ENCODE measurements at regions not wholly inside any gene's neighbourhood (a gene's known extent, or its start where the extent isn't known, plus 50 kb on each side); places are given as distances from the start of the nearest gene placed in this dataset.

DNA sequence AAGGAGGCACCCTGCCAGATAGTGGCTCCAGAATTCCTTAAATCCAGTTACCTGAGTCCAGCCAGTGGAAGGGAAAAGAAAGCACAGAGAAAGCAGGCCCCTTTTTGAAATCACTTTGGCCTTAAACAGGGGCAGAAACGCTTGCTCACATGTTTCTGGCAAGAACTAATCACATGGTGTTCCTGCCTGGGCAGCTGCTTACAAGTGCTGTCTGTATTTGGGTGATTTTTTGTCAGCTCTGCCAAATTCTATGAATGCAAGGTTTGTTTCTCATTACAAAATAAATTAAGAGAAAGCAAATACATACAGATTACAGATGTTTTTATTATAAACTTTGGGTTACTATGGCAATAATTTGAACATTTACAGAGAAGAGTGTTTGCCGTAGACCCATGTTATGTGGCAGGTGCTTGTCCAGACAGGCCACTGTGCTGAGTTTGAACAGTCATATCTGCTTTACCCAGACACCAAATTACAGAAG lies 1237.8 kb downstream of the SLITRK5 start:
- DNase-seq: no peak

DNA sequence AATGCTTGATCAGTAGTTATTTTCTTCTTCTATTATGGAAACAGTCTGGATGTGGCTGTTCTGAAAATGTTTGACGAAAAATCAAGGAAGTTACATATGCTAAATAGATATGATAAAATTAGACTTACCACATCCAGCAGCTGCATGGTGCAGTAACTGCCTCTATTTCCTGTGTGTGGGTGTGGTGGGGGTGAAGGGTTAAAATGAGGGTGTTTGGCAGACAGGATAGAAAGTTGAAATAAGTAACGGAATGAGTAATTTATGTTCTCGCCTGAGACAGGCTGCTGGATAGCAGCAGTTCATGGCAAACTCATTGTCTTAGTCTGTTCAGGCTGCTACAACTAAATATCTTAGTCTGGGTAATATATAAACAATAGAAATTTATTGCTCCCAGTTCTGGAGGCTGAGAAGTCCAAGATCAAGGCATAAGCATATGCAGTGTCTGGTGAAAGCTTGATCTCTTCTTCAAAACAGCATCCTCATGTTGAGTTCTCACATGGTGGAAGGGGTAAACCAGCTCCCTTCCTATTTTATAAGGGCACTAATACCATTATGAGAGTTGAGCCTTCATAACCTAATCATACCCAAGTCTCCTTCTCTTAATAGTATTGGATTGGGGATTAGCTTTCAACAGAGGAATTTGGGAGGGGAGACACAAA lies 1248.9 kb downstream of the SLITRK5 start:
- DNase-seq: no peak

DNA sequence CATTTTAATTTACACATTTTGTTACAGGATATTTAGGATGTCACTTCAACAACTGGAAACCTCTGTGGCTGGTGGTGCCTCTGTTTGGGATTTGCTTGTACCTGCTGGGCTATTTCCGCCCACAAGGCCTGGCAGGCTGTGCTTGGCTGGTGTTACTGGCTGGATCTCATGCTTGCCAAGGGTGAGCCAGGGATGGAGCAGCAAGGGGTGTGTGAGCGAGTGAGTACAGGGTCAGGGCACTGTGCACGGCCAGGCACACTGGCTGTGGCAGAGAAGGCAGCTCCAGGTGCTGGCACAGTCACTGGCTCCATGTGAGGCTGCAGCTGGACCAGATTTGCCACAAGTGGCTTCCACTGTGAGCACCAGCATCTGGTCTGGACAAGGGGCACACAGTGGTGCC lies 1254.8 kb downstream of the SLITRK5 start:
- no peak for DNase-seq

DNA sequence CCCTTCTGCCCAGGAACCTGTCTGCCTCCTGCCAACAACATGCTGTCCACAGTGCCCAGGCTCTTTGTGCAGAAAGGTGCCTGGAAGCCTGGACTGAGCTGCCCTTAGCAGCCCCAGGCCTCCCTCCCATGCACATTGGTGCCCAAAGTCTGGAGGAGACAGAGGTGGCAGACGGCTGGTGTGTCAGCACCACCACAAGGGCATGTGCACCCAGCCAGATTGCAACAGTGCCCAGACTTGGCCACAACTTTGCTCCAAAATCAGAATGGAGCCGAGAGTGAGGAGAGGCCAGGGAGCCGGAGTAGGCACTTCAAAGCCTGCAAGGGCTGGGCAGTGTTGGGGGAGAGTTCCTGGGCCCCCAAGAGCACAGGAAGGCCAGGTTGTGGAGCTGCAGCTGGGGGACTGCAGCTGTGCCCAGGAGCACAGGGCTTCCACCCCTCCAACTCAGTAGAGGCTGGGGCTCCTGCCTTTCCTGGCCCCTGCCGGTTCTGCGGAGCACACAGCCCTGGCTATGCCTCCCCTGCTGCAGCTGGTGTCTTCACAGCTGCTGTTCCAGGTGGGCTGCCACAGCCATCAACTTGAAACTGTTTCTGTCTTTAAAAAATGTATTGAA lies 1255.8 kb downstream of the SLITRK5 start:
- no peak for DNase-seq

DNA sequence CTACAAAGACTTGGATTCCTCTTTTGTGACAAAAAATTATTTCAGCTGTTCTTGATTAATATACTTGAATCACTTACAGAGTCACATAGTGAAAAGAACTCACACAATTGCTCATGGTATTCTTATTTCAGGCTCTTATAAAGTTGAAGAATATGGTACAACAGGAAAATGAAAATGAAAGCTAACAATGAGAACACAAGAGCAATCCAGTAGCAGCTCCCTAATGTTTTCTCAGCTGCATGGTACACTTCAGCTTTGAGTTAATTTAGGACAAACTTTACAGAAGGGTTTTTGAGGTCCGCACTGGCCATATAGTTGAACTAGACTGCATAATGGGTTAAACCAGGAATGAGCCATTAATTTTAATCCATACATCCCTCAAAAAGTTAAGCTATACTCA lies 1261.8 kb downstream of the SLITRK5 start:
- DNase-seq: no peak

DNA sequence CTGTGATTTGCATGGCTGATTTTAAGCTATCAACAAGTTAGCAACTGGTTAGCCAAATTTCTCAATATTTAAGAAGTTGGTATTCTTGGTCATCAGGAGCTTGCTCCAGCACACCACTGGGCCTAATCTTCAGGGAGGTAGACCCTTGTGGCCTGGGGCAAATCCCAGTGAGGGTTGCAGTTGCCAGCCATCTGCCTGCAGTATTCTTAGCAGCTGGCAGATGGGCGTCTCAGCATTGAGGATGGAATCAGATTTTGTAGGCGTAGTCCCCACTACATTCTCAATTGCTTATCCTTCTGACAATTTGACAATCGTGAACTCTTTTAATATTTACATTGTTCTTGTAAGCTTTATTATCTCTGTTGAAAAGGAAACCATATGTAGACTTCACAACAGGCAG lies 1266.2 kb downstream of the SLITRK5 start:
- DNase-seq: no peak

DNA sequence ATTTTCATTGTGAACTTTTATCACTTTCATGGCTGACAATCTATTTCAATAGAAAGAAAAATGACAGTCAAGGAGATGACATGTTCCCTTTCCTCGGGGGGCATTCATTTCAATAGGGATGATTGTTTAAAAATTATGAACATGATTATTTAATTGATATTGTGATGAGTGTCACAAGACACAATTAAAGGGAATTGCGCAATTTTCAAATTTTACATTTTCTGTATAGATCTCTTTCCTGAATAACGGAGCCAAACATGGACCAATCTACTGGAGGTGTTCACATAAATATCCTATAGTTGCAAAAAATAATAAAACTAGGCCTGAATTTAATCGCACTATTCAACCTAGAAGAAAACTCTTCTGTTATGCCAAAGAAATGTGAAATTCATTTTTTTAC lies 1274.6 kb downstream of the SLITRK5 start:
- no peak for DNase-seq

DNA sequence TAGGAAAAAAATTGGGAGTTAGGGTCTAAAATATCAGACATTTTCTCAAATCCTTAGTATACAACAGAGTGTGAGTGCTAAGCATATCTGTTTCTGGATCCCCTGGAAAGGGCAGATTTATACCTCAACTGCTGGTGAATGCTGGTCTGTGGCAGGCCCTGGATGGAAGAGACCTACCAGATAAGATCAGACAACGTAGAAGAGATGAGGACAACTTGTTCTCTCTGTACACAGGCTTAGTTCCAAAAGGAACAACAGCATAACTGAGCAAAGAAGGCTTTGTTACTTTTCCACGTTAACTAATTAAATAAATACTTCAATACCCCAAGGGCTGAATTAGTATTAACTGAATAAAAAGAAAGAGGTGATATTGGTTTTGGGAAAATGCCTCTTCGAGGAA lies 1277.3 kb downstream of the SLITRK5 start:
- no peak for DNase-seq

DNA sequence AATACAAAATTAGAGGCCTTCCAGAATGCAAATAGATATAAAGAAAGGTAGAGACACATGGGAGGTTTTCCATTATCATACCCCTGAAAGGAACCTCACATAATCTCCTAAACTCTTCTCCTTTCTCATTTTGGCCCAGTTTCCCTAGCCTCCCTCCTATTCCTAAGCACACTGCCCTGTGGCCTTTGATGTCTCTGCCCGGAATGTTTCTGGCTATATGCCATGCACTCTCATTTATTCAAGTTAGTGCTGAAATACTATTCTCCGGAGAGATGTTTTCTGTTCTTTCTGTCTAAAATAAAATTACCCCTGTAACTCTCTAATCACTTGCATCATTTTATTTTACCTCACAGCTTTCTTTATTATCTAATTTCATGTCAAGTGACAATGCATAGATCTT lies 1287.7 kb downstream of the SLITRK5 start:
- no peak for DNase-seq

DNA sequence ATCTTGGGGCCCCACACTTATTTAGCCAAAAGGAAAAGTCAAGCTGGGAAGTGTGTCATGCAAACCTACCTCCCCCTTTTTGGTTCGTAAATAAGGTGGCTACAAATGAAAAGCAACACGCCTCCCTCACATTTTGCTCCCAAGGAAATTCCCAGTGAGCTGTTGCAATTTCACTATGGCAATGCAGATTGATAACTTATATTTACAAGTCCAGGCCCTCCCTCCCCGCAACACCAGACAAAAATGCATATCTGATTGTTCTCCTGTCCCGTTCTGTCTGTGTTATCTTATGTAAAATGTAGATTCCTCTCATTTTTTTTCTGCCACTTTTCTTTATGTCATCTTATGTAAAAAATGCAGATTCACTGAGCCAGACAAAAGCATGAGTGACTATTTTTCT lies 1305.3 kb downstream of the SLITRK5 start:
- DNase-seq: no peak

DNA sequence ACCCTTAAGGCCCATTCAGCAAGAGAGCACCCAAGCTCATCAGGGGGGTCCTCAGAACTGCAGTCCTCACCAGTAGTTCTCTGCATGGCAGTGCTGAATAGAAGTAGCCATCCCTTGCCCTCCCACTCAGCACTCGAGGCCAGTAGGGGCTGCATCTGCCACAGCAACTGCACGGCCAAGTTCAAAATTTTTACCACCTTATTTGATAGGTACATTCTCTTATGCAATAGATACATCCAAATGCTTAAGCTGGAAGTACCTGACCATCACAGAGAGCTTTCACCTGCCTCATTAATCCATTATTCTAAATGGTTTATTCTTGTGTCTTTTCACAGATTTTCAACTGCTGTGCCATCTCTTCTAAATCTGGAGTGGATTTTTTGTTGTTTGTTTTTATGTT lies 1307.4 kb downstream of the SLITRK5 start:
- DNase-seq: no peak

DNA sequence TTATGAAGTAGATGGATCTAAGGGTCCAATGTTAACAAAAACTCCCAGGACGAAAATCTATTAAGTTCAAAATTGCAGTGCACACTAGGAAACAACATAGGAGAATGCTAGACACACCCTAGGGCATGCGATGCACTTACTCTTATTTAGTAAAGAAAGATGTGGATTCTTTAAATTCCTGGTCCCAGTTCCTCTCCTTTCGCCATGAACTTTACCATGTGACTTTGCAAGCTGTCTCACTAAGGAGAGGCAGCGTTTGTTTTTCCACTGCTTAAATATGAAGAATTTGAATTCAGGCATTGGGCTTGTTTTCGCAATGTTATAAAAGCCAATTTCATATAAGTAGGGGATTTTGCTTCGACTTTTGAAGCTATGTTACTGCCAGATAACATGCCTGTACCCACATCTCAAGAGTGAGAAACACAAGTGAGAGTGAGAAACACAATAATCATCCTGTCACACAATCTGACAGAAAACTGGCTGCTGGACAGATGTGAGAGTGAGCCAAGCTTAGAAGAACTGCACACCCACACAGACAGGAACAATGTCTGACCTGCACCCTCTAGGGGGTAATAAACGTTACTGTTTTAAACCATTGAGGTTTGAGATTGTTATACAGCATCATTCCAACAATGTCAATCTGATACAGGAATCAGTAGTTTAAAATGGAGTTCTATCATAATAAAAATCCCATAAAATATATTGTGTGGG lies 1308.4 kb downstream of the SLITRK5 start:
- no peak for DNase-seq

DNA sequence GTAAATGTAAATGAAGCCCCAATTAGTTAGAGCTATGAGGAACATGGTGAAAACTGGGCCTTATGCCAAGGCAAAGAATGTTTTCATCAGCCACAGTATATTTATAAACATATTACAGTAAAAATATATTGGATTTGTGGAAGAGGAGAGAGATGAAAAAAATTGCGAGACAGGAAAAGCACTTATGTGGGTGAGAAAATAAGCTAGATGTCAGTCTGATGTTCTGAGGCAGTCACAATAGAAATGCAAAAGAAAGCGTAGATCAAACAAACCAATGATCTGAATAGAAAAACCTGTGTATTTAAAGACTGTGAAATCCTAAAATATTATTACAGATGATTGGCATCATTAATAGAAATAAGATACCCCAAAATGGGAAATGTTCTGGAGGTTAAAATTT lies 1332.5 kb downstream of the SLITRK5 start:
- peak; percentile 5 for DNase-seq

DNA sequence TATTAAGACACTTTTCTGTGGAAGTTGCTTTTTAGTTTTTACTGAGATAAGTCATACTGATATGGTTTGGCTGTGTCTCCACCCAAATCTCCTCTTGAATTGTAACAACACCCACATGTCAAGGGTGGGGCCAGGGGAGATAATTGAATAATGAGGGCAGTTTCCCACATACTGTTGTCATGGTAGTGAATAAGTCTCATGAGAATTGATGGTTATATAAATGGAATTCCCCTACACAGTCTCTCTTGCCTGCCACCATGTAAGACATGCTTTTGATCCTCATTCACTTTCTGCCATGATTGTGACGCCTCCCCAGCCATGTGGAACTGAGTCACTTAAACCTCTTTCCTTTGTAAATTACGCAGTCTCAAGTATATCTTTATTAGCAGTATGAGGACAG lies 1340.4 kb downstream of the SLITRK5 start:
- DNase-seq: no peak

DNA sequence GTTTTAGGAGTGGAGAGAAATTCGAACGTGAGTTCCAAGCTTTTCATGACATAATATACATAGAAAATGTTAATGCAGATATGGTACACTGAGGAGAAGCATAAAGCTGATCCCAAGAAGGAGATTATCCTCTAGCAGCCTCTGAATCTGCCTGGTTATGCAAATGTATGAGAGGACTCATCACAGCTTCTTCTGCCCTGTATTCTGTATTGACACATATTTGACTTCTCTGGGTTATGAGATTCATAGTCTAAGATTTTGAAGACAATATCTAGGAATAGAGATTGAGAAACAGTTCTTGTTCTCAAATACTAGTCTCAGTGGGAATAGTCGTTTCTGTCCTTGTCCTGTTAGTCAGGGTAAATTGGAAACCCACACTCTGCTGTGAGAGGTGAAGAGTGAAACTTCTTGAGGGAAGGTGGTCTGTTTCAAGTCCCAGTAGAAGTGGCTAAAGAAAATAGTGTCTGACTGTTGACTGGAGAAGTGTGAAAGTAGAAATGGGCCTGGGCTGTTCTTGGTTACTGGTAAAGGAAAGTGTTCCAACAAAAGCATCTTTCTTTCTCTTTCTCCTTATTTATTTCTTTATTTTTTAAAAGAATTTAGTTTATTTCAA lies 1356.6 kb downstream of the SLITRK5 start:
- no peak for DNase-seq

DNA sequence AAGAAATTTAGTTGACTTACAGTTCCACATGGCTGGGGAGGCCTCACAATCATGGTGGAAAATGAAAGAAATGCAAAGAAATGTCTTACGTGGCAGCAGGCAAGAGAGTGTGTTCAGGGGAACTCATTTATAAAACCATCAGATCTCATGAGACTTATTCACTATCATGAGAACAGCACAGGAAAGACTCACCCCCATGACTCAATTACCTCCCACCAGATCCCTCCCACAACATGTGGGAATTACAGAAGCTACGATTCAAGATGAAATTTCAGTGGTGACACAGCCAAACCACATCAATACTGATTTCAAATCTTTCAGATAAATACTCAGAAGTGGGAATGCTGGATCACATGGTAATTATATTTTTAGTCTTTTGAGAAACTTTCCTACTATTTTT lies 1357.9 kb downstream of the SLITRK5 start:
- no peak for DNase-seq

DNA sequence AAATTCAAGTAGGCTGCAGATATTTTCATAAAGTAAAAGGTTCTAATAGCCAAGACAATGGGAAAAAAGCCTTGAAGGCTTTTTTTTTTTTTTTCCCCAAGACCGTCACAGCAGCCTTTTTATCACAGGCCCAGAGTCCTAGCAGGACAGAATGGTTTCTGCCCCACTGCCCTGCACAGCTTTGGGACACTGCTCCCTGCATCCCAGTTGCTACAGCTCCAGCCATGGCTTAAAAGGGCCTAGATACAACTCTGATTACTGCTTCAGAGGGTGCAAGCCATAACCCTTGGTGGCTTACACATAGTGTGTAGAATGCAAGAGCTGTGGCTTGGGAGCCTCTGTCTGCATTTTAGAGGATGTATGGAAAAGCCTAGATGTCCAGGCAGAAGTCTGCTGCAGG lies 1362.8 kb downstream of the SLITRK5 start:
- no peak for DNase-seq

DNA sequence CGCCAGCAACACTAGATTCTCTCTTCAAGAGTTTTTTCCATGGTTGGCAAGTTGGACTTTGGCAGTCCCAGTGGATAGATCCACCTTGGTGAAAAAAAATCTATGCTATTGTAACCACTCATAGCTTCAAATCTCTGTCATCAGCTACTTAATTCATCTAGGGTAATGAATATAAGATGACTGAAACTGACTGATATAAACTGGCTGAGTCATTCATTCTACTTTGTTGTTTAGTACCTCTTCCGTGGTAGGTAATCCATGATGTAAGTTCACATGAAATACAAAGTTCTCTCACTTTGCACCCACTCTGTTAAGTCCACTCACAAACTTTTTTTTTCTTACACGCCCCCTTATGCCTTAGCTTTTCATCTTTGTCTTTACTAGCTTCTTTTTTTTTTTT lies 1381.5 kb downstream of the SLITRK5 start:
- no peak for DNase-seq

DNA sequence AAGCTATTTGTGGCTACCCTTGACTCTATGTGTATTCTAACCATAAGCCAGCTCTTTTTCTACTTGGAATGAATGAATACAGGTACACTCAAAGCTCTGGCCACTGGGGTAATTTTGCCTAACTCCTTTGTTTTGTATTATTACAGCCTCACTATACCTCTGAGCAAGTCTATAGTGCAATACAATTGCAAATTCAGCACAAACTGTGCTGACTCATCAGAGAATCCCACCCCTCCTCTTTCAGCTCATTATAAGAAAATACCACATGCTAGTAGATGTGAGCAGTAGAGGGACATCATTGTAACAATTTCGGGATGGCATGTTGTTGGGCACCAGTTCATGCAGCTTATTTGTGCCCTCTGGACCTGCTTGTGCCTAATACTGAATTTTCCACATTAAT lies 1382.2 kb downstream of the SLITRK5 start:
- DNase-seq: no peak

DNA sequence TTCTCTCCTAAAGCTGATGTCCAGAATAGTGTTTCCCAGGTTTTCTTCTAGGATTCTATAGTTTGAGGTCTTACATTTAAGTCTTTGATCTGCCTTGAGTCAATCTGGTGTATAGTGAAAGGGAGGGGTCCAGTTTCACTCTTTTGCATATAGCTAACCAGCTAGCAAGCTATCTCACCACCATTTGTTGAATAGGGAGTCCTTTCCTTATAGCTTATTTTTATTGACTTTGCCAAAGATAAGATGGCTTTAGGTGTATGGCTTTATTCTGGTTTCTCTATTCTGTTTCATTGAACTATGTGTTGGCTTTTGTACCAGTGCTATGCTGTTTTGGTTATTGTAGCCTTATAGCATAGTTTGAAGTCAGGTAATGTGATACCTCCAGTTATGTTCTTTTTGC lies 1386.1 kb downstream of the SLITRK5 start:
- no peak for DNase-seq

DNA sequence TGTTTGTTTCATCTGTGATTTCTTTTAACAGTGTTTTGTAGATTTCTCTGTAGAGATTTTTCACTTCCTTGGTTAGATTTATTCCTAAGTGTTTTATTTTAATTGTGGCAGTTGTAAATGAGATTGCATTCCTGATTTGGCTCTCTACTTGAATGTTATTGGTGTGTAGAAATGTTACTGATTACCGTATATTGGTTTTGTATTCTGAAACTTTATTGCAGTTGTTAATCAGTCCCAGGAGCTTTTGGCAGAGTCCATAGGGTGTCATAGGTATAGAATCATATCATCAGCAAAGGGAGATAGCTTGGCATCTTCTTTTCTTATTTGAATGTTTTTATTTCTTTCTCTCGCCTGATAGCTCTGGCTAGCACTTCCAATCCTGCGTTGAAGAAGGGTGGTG lies 1386.7 kb downstream of the SLITRK5 start:
- DNase-seq: no peak

DNA sequence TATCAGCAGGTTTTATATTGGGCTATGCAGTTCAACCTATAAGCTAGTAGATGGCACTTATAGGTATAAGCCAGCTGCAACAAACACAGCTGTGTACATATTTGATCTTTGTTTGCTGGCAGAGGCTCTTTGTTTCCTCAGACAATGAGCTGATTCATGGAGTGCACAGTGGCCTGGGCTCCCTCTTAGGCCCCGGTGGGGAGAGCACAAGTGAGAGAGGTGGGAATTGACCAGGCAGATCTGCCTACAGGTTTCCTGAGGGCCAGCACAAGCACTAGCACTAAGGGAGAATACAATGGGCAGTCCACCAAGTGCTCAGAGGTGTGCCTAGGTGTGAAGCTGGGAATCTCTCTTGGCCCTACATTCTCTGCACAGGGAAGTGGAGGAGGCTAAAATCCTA lies 1390.7 kb downstream of the SLITRK5 start:
- no peak for DNase-seq

DNA sequence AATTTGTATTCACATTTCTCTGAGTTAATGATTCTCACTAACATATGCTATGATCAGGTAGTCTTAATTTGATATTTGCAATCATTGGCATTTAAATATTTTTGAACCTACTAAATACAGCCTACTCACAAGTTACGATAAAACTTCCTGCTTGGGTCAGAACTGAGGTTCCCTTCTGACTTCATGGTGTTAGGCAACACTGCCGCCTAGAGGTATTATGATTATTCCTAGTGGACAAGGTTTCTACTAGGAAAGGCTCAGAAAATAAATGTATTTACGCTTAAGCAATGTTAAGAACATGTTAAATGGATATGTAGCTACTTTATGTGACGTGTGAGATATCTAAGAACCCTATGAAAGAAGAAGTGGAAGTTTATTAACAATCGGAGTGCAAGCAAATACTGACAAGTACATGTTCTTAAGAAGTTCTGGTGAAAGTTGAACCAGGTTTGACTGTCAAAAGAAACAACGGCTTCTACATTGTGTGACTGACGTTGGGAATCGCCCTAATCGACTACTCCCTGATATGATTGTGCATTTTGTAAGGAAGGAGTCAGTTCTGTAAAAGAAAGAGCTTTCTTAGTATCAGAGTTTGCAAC lies 1395.8 kb downstream of the SLITRK5 start:
- peak; percentile 9 for DNase-seq

DNA sequence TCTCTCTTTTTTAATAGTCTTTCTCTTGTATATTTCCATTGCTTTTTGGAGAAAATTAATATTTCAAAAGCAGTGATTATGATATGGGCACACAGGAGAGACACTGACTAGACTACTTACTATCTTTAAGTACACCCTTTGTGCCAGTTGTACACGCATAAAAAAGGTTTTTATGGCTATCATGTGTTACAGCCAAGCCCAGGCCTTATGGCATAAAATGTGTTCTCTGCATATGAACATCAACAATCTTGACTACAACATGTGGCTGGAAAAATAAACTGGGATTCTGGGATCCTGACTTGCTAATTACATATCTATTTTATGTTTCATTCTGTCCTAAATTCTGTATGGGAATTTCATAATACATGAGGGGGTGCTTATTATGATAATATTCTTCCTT lies 1401.8 kb downstream of the SLITRK5 start:
- DNase-seq: no peak
